SK-N-MC (cell line): ENCODE measurements at regions not wholly inside any gene's neighbourhood (a gene's known extent, or its start where the extent isn't known, plus 50 kb on each side); places are given as distances from the start of the nearest gene placed in this dataset.

Experiments used
- EZH2 ChIP-seq: fragments of 200-600 bp; sonication (generic); IDR thresholded peaks from one replicate; pipeline ENCODE4 v1.6.1; 2017; ENCODE audit warnings: antibody characterized with exemption
- POLR2AphosphoS5 ChIP-seq: IDR thresholded peaks from 2 replicates; pipeline ENCODE4 v1.6.1; 2012; ENCODE audit warnings: mild to moderate bottlenecking, low read depth, low read length, borderline replicate concordance

GRCh38 chr15:29440541-29440940 lies 170.9 kb upstream of the NSMCE3 start:
- TF ChIP-seq EZH2 (no peak), POLR2AphosphoS5 (no peak)
